ENCODE measurements at regions not wholly inside any gene's neighbourhood (a gene's known extent, or its start where the extent isn't known, plus 50 kb on each side); places are given as distances from the start of the nearest gene placed in this dataset.

DNA sequence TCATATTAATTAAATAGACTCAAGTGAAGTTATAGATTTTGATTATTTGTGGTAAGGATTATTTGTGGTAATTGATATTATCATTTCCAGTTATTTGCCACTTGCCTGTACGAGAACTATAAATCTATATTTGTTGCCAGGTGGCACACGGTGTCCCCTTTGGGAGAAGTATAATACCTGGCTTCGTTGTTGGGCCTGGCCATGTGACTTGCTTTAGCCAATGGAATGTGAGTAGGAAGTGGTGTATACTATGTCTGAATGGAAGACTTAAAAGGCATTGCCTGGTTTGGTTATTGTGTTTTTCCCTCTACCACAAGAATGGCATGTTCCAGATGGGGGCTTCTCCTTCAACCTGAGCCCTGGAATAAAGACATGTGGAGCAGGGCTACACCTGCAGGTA lies 228.1 kb downstream of the CDC5L start:
- WGBS (ENCODE audit: extremely low coverage, insufficient read length, low lambda C conversion rate), result no CpG with 5 or more reads among the region's 3 CpGs
- H2AFZ ChIP-seq (ENCODE audit: low read length), result no peak overlapping the region
- peaks cover 7% of the 10 kb centered on the region for H3K27me3 Mint-ChIP-seq (ENCODE audit: low read depth)

More for the DNA sequence above, 228.1 kb downstream of the CDC5L start:
- Histone ChIP-seq H2BK120ac (ENCODE audit: low read depth, low read length, poor library complexity, severe bottlenecking) (no peak overlapping the region), H2BK20ac (ENCODE audit: low read depth, low read length, poor library complexity, severe bottlenecking) (no peak overlapping the region), H3K9ac (ENCODE audit: extremely low read depth, insufficient read length, low read length) (no peak overlapping the region), H2BK5ac (ENCODE audit: insufficient read length, low read length) (no peak overlapping the region), H3K27ac (ENCODE audit: insufficient read length, low read depth, low read length) (no peak overlapping the region), H3K79me2 (ENCODE audit: insufficient read depth, low read length) (no peaks in the 10 kb centered on the region), H3K56ac (ENCODE audit: insufficient read length, low read depth, low read length) (no peak overlapping the region), H3K23ac (ENCODE audit: insufficient read length, low read depth, low read length) (no peak overlapping the region), H4K8ac (replicated peaks; ENCODE audit: insufficient read length, low read depth, low read length) (no peak overlapping the region), H3K79me1 (ENCODE audit: insufficient read depth, low read depth, low read length, poor library complexity, severe bottlenecking) (no peaks in the 10 kb centered on the region), H2AK5ac (ENCODE audit: insufficient read length, low read length) (no peak overlapping the region), H3K9me3 (ENCODE audit: control insufficient read depth, low read depth, low read length) (no peaks in the 10 kb centered on the region), H3K14ac (ENCODE audit: insufficient read depth, low read length) (no peak overlapping the region), H4K20me1 (ENCODE audit: control insufficient read depth, insufficient read depth, insufficient read length) (no peaks in the 10 kb centered on the region), H3K27me3 (ENCODE audit: insufficient read depth, low read length) (no peaks in the 10 kb centered on the region), H3K4me2 (ENCODE audit: insufficient read depth, insufficient read length, low read length) (no peak overlapping the region), H2BK15ac (ENCODE audit: low read depth, low read length) (no peak overlapping the region), H2BK12ac (ENCODE audit: insufficient read length, low read depth, low read length) (no peak overlapping the region), H4K5ac (ENCODE audit: insufficient read length, low read depth, low read length) (no peak overlapping the region), H3K18ac (ENCODE audit: insufficient read length, low read depth, low read length) (no peak overlapping the region), H3K23me2 (ENCODE audit: insufficient read length, low read depth, low read length, poor library complexity, severe bottlenecking) (no peaks in the 10 kb centered on the region), H3T11ph (ENCODE audit: low read length) (no peak overlapping the region), H4K91ac (ENCODE audit: insufficient read length, low read depth, low read length) (no peak overlapping the region), H3K4me1 (ENCODE audit: insufficient read depth, low read length) (no peaks in the 10 kb centered on the region), H3K4ac (ENCODE audit: low read depth, low read length) (no peak overlapping the region)
- Mint-ChIP-seq H3K27ac (peak overlapping the region in 1 of 3 experiments; percentile 50; a peak in 1 of 7 replicates), H3K4me1 (peaks cover 4 to 6% of the 10 kb centered on the region in 2 experiments), H3K9me3 (no peaks in the 10 kb centered on the region), H3K36me3 (ENCODE audit: insufficient read depth in 1 of 3, low read depth in 3 of 3) (no peaks in the 10 kb centered on the region), H3K4me3 (no peak overlapping the region)
- no peak for DNase-seq
- TF ChIP-seq, protein P1, sequence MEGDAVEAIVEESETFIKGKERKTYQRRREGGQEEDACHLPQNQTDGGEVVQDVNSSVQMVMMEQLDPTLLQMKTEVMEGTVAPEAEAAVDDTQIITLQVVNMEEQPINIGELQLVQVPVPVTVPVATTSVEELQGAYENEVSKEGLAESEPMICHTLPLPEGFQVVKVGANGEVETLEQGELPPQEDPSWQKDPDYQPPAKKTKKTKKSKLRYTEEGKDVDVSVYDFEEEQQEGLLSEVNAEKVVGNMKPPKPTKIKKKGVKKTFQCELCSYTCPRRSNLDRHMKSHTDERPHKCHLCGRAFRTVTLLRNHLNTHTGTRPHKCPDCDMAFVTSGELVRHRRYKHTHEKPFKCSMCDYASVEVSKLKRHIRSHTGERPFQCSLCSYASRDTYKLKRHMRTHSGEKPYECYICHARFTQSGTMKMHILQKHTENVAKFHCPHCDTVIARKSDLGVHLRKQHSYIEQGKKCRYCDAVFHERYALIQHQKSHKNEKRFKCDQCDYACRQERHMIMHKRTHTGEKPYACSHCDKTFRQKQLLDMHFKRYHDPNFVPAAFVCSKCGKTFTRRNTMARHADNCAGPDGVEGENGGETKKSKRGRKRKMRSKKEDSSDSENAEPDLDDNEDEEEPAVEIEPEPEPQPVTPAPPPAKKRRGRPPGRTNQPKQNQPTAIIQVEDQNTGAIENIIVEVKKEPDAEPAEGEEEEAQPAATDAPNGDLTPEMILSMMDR (conservative IDR thresholded peaks at IDR 0.05), result no peak

Data from H9 (cell line).